Parathyroid adenoma (tissue), 2 donors: ENCODE measurements at regions not wholly inside any gene's neighbourhood (a gene's known extent, or its start where the extent isn't known, plus 50 kb on each side); places are given as distances from the start of the nearest gene placed in this dataset.
"Not testable (repeated sequence)": the region's sequence is repeated elsewhere in the genome, so short reads cannot be mapped to it uniquely, and the experiment has no call there.

Source experiments
- H2AFZ ChIP-seq: fragments of 300-600 bp; sonication (generic); one replicate; pipeline ENCODE4 v1.7.0; 2017; ENCODE audit warnings: antibody characterized with exemption, mild to moderate bottlenecking
- H3K27ac ChIP-seq: fragments of 300-600 bp; sonication (generic); one replicate; pipeline ENCODE4 v1.7.0; 2017
- H3K27me3 ChIP-seq: fragments of 300-600 bp; sonication (generic); one replicate; pipeline ENCODE4 v1.7.0; 2017; ENCODE audit warnings: low read length; ENCODE audit not compliant: control insufficient read depth, insufficient read depth
- H3K36me3 ChIP-seq: fragments of 300-600 bp; sonication (generic); one replicate; pipeline ENCODE4 v1.7.0; 2017; ENCODE audit warnings: low read length; ENCODE audit not compliant: control insufficient read depth, insufficient read depth
- H3K4me1 ChIP-seq: fragments of 300-600 bp; sonication (generic); one replicate; pipeline ENCODE4 v1.7.0; 2017; ENCODE audit warnings: control low read depth
- H3K4me2 ChIP-seq: fragments of 300-600 bp; sonication (generic); one replicate; pipeline ENCODE4 v1.7.0; 2017; ENCODE audit warnings: low read length
- H3K4me3 ChIP-seq: fragments of 300-600 bp; sonication (generic); one replicate; pipeline ENCODE4 v1.7.0; 2017; ENCODE audit warnings: low read depth, low read length
- H3K79me2 ChIP-seq: fragments of 300-600 bp; sonication (generic); one replicate; pipeline ENCODE4 v1.7.0; 2017; ENCODE audit warnings: control low read depth
- H3K9ac ChIP-seq: fragments of 300-600 bp; sonication (generic); one replicate; pipeline ENCODE4 v1.7.0; 2017; ENCODE audit warnings: mild to moderate bottlenecking
- H3K9me3 ChIP-seq: fragments of 300-600 bp; sonication (generic); one replicate; pipeline ENCODE4 v1.7.0; 2017; ENCODE audit warnings: low read length; ENCODE audit not compliant: control insufficient read depth
- CTCF ChIP-seq: fragments of 300-600 bp; sonication (generic); IDR thresholded peaks from one replicate; pipeline ENCODE4 v1.7.0; 2017; ENCODE audit warnings: antibody characterized with exemption, mild to moderate bottlenecking
- donor health status: primary hyperparathyroidism.

- Histone ChIP-seq H3K4me2 (no peak overlapping the region), H3K27ac (no peak overlapping the region), H3K9ac (no peak overlapping the region), H3K36me3 (no peaks in the 10 kb centered on the region), H3K79me2 (no peaks in the 10 kb centered on the region), H3K9me3 (no peaks in the 10 kb centered on the region), H3K4me1 (no peaks in the 10 kb centered on the region), H2AFZ (no peak overlapping the region), H3K4me3 (no peak overlapping the region), H3K27me3 (no peaks in the 10 kb centered on the region)
- TF ChIP-seq CTCF, result no peak
Measured at GRCh38 chr18:4758980-4759379, 303.9 kb upstream of the DLGAP1 start.

GRCh38 chr18:4755848-4756247, 300.7 kb upstream of the DLGAP1 start:
- Histone ChIP-seq H3K27ac (no peak overlapping the region), H3K4me3 (no peak overlapping the region), H3K9me3 (no peaks in the 10 kb centered on the region), H3K4me2 (no peak overlapping the region), H3K9ac (no peak overlapping the region), H3K36me3 (no peaks in the 10 kb centered on the region), H3K27me3 (no peaks in the 10 kb centered on the region), H3K79me2 (no peaks in the 10 kb centered on the region), H2AFZ (no peak overlapping the region), H3K4me1 (no peaks in the 10 kb centered on the region)
- no peak for TF ChIP-seq CTCF

- not testable (repeated sequence) for H3K4me1 ChIP-seq, H2AFZ ChIP-seq, H3K36me3 ChIP-seq, H3K79me2 ChIP-seq, H3K4me2 ChIP-seq, H3K27me3 ChIP-seq, H3K9me3 ChIP-seq, H3K27ac ChIP-seq, H3K4me3 ChIP-seq, H3K9ac ChIP-seq
Measured at GRCh38 chr18:4753151-4753550, 298.0 kb upstream of the DLGAP1 start.

GRCh38 chr18:4751523-4751922, 296.4 kb upstream of the DLGAP1 start:
- Histone ChIP-seq H3K9me3 (no peaks in the 10 kb centered on the region), H2AFZ (no peak overlapping the region), H3K4me2 (no peak overlapping the region), H3K4me3 (no peak overlapping the region), H3K36me3 (no peaks in the 10 kb centered on the region), H3K4me1 (no peaks in the 10 kb centered on the region), H3K9ac (no peak overlapping the region), H3K27me3 (no peaks in the 10 kb centered on the region), H3K79me2 (no peaks in the 10 kb centered on the region), H3K27ac (no peak overlapping the region)
- no peak for TF ChIP-seq CTCF

GRCh38 chr18:4750393-4751346, 295.6 kb upstream of the DLGAP1 start:
- Histone ChIP-seq H3K4me2 (no peak overlapping the region), H3K27me3 (no peaks in the 10 kb centered on the region), H3K9me3 (no peaks in the 10 kb centered on the region), H2AFZ (no peak overlapping the region), H3K79me2 (no peaks in the 10 kb centered on the region), H3K36me3 (no peaks in the 10 kb centered on the region), H3K9ac (no peak overlapping the region), H3K4me1 (no peaks in the 10 kb centered on the region), H3K27ac (no peak overlapping the region), H3K4me3 (no peak overlapping the region)
- no peak for TF ChIP-seq CTCF
